GM21526 (cell line): ENCODE measurements at regions not wholly inside any gene's neighbourhood (a gene's known extent, or its start where the extent isn't known, plus 50 kb on each side); places are given as distances from the start of the nearest gene placed in this dataset.
A peak's percentile ranks its signal among the peaks of the same experiment; 100 is the strongest.

Experiments
- ATAC-seq: cut with Tn5 transposase; IDR thresholded peaks from one replicate; pipeline ENCODE4 v1.9.1; 2021; ENCODE audit warnings: moderate library complexity; ENCODE audit not compliant: unreplicated experiment, low FRiP score

GRCh38 chr6:6780231-6780630 is 191.7 kb downstream of the LY86 start:
- no peak for ATAC-seq

GRCh38 chr6:6781172-6781872 is 192.8 kb downstream of the LY86 start:
- ATAC-seq: no peak

GRCh38 chr6:6781873-6782227 is 193.3 kb downstream of the LY86 start:
- ATAC-seq: no peak

- ATAC-seq: no peak
These were observed 195.2 kb downstream of the LY86 start for GRCh38 chr6:6783721-6784120.

- ATAC-seq: no peak
These were observed 196.1 kb downstream of the LY86 start for GRCh38 chr6:6784514-6785162.

- ATAC-seq: no peak
These were observed 196.6 kb downstream of the LY86 start for GRCh38 chr6:6785163-6785521.

GRCh38 chr6:6788394-6789032 is 200.0 kb downstream of the LY86 start:
- peak; percentile 69 for ATAC-seq

- ATAC-seq: no peak
These were observed 201.9 kb downstream of the LY86 start for GRCh38 chr6:6790393-6790792.

GRCh38 chr6:6790891-6791290 is 202.4 kb downstream of the LY86 start:
- ATAC-seq: no peak

- no peak for ATAC-seq
These were observed 205.1 kb downstream of the LY86 start for GRCh38 chr6:6793388-6794250.

GRCh38 chr6:6795393-6795792 is 206.9 kb downstream of the LY86 start:
- no peak for ATAC-seq

- no peak for ATAC-seq
These were observed 208.3 kb downstream of the LY86 start for GRCh38 chr6:6796818-6797217.

- ATAC-seq: no peak
These were observed 209.9 kb downstream of the LY86 start for GRCh38 chr6:6798448-6798860.

- no peak for ATAC-seq
These were observed 212.4 kb downstream of the LY86 start for GRCh38 chr6:6801005-6801335.

- ATAC-seq: no peak
These were observed 213.2 kb downstream of the LY86 start for GRCh38 chr6:6801635-6802218.

GRCh38 chr6:6803180-6803977 is 214.9 kb downstream of the LY86 start:
- peak; percentile 56 for ATAC-seq

GRCh38 chr6:6804843-6805615 is 216.5 kb downstream of the LY86 start:
- no peak for ATAC-seq

- ATAC-seq: no peak
These were observed 218.5 kb downstream of the LY86 start for GRCh38 chr6:6806844-6807518.

- no peak for ATAC-seq
These were observed 219.8 kb downstream of the LY86 start for GRCh38 chr6:6808343-6808742.
